Psoas muscle (tissue), 7 donors: ENCODE measurements at regions not wholly inside any gene's neighbourhood (a gene's known extent, or its start where the extent isn't known, plus 50 kb on each side); places are given as distances from the start of the nearest gene placed in this dataset.

Experiments
- ATAC-seq, 4 donors: fragments of 200-7000 bp; cut with Tn5 transposase; one replicate each; pipeline ENCODE4 v1.9.1; 2020; ENCODE audit warnings: moderate library complexity in 3 of 4, mild to moderate bottlenecking in 2 of 4
- DNase-seq, 2 donors: peaks; one replicate each; pipeline ENCODE4 v3.0.0-alpha.2; 2020
- H3K27ac ChIP-seq: fragments of 200-600 bp; one replicate; pipeline ENCODE4 v1.8.0; 2022
- H3K27me3 ChIP-seq, 3 donors: fragments of 200-600 bp in 1 of 3; one replicate each; pipeline versions ENCODE4 v1.6.1 to v1.8.0; 2013 to 2022; ENCODE audit warnings: low read length in 2 of 3, mild to moderate bottlenecking in 2 of 3, moderate library complexity in 1 of 3; ENCODE audit not compliant: insufficient read depth in 3 of 3
- H3K36me3 ChIP-seq, 2 donors: fragments of 200-600 bp in 1 of 2; one replicate each; pipeline versions ENCODE4 v1.6.1 to v1.8.0; 2013 to 2022; ENCODE audit warnings: low read depth in 1 of 2, mild to moderate bottlenecking in 1 of 2, moderate library complexity in 1 of 2; ENCODE audit not compliant: insufficient read depth in 1 of 2
- H3K4me1 ChIP-seq: fragments of 200-600 bp; one replicate; pipeline ENCODE4 v1.8.0; 2022
- H3K4me3 ChIP-seq: fragments of 200-600 bp; one replicate; pipeline ENCODE4 v1.8.0; 2022; ENCODE audit warnings: mild to moderate bottlenecking
- H3K9me3 ChIP-seq: fragments of 200-600 bp; one replicate; pipeline ENCODE4 v1.8.0; 2022
- CTCF ChIP-seq: fragments of 200-600 bp; IDR thresholded peaks from one replicate; pipeline ENCODE4 v1.8.0; 2022; ENCODE audit warnings: antibody characterized with exemption
- WGBS, 3 donors: extraction: QIAGEN DNeasy Blood & Tissue Kit; methylation state at CpG; one replicate each; pipeline versions ENCODE4 v1.1.6 to v1.1.7; 2013; 5-methylcytosine and 5-hydroxymethylcytosine counted together
- intact Hi-C, 2 donors: fragments of 100-400 bp; cut with DNase I; formaldehyde crosslinking; loops; one replicate each; pipeline versions ENCODE4 v1.11.0 to v1.14.2; 2022
- donor health status: healthy with polysubstance abuse.
- donor health status: DM: no; HTN: no; CAD: no; lungs with moderate emphysema.
- donor health status: Bipolar disorder and iron deficiency.
- donor health status: healthy.
- donor health status: DM: yes; HTN: yes; CAD: no.
- donor health status: DM: no; HTN: no; CAD: no.
- donor health status: DM: yes; HTN: yes; CAD: no.

- intact Hi-C loops, result no loop called here
- 72 to 86% (median 80%) methylated on average over 7 of the region's 7 CpGs for WGBS, 3 donors
Measured at GRCh38 chr2:191512216-191512835, 165.6 kb upstream of the NABP1 start.

GRCh38 chr2:191512874-191513273 is 165.1 kb upstream of the NABP1 start:
- Histone ChIP-seq H3K4me3 (no peak overlapping the region), H3K27ac (no peak overlapping the region), H3K9me3 (no peaks in the 10 kb centered on the region), H3K4me1 (no peaks in the 10 kb centered on the region), H3K27me3 (no peaks in the 10 kb centered on the region), H3K36me3 (no peaks in the 10 kb centered on the region)
- DNase-seq, result no peak
- 65 to 79% (median 70%) methylated on average over 3 of the region's 3 CpGs for WGBS, 3 donors
- TF ChIP-seq CTCF, result no peak
- ATAC-seq, result no peak
- intact Hi-C loops, result no loop called here

More at GRCh38 chr2:191512216-191512835, 165.6 kb upstream of the NABP1 start:
- Histone ChIP-seq H3K27me3 (no peaks in the 10 kb centered on the region), H3K4me3 (no peak overlapping the region), H3K4me1 (no peaks in the 10 kb centered on the region), H3K27ac (no peak overlapping the region), H3K9me3 (no peaks in the 10 kb centered on the region), H3K36me3 (no peaks in the 10 kb centered on the region)
- no peak for ATAC-seq
- TF ChIP-seq CTCF, result no peak
- no peak for DNase-seq

- ATAC-seq, result no peak
- H3K4me1 ChIP-seq, result no peaks in the 10 kb centered on the region
- H3K9me3 ChIP-seq, result no peaks in the 10 kb centered on the region
- no peaks in the 10 kb centered on the region for H3K36me3 ChIP-seq
- TF ChIP-seq CTCF, result no peak
- 43 to 72% (median 50%) methylated on average over 4 of the region's 4 CpGs for WGBS, 3 donors
- H3K4me3 ChIP-seq, result no peak overlapping the region
- no peaks in the 10 kb centered on the region for H3K27me3 ChIP-seq
- H3K27ac ChIP-seq, result no peak overlapping the region
- intact Hi-C loops, result no loop called here
- no peak for DNase-seq
Measured at GRCh38 chr2:191514613-191515012, 163.3 kb upstream of the NABP1 start.

- intact Hi-C loops, result no loop called here
- WGBS, 3 donors, result 49 to 61% (median 51%) methylated on average over 3 of the region's 3 CpGs
- Histone ChIP-seq H3K27ac (no peak overlapping the region), H3K36me3 (no peaks in the 10 kb centered on the region), H3K4me1 (no peaks in the 10 kb centered on the region), H3K27me3 (no peaks in the 10 kb centered on the region), H3K4me3 (no peak overlapping the region), H3K9me3 (no peaks in the 10 kb centered on the region)
- ATAC-seq (no peak), DNase-seq (no peak)
- no peak for TF ChIP-seq CTCF
Measured at GRCh38 chr2:191515551-191515950, 162.4 kb upstream of the NABP1 start.

- ATAC-seq (no peak), DNase-seq (no peak)
- WGBS, 3 donors, result 73 to 79% (median 76%) methylated on average over 4 of the region's 4 CpGs
- intact Hi-C loops, result no loop called here
- no peak for TF ChIP-seq CTCF
- H3K36me3 ChIP-seq, result no peaks in the 10 kb centered on the region
- H3K27ac ChIP-seq, result no peak overlapping the region
- no peaks in the 10 kb centered on the region for H3K4me1 ChIP-seq
- no peak overlapping the region for H3K4me3 ChIP-seq
- H3K9me3 ChIP-seq, result no peaks in the 10 kb centered on the region
- no peaks in the 10 kb centered on the region for H3K27me3 ChIP-seq
Measured at GRCh38 chr2:191516260-191516659, 161.7 kb upstream of the NABP1 start.
